CD4-positive, alpha-beta T cell (primary cell): ENCODE measurements at regions not wholly inside any gene's neighbourhood (a gene's known extent, or its start where the extent isn't known, plus 50 kb on each side); places are given as distances from the start of the nearest gene placed in this dataset.

Source experiments
- ATAC-seq: fragments of 200-7000 bp; cut with Tn5 transposase; one replicate; pipeline ENCODE4 v1.10.0; 2022; ENCODE audit warnings: mild to moderate bottlenecking; ENCODE audit not compliant: poor library complexity
- CTCF ChIA-PET: fragments of 350-600 bp; sonication (Branson Sonifier 250); formaldehyde crosslinking; loops from one replicate; lab custom pipeline; 2021; ENCODE audit warnings: antibody characterized with exemption, inconsistent platforms; lab: Charles Lee
- POLR2A ChIA-PET: fragments of 350-600 bp; sonication (Branson Sonifier 250); formaldehyde crosslinking; loops from one replicate; lab custom pipeline; 2021; ENCODE audit warnings: antibody characterized with exemption, inconsistent platforms; lab: Charles Lee
- DNase-seq, 14 experiments: peaks; one replicate each; pipeline ENCODE4 v3.0.0-alpha.2; 2013 to 2020; ENCODE audit warnings: mixed read lengths in 2 of 14
- H3K27ac ChIP-seq, 2 donors: one replicate each; pipeline versions ENCODE4 v1.5.1 to v1.7.0; 2013; ENCODE audit warnings: low read length in 2 of 2, low read depth in 1 of 2, mild to moderate bottlenecking in 1 of 2
- H3K27me3 ChIP-seq, 2 experiments: 1 replicate in 1 of 2; 2 replicates in 1 of 2; pipeline versions ENCODE4 v1.6.1 to v1.7.0; 2013; ENCODE audit warnings: low read length in 2 of 2, control low read depth in 1 of 2, mild to moderate bottlenecking in 1 of 2, moderate library complexity in 1 of 2; ENCODE audit not compliant: insufficient read depth in 2 of 2, control insufficient read depth in 1 of 2
- H3K36me3 ChIP-seq: one replicate; pipeline ENCODE4 v1.6.1; 2013; ENCODE audit warnings: low read length, control low read depth; ENCODE audit not compliant: insufficient read depth
- H3K4me1 ChIP-seq: one replicate; pipeline ENCODE4 v1.6.1; 2013; ENCODE audit warnings: low read length, control low read depth; ENCODE audit not compliant: insufficient read depth
- H3K4me3 ChIP-seq: one replicate; pipeline ENCODE4 v1.5.1; 2013; ENCODE audit warnings: mild to moderate bottlenecking, low read length, moderate library complexity
- H3K9me3 ChIP-seq, 2 experiments: 1 replicate in 1 of 2; 2 replicates in 1 of 2; pipeline versions ENCODE4 v1.6.1 to v1.7.0; 2013; ENCODE audit warnings: low read length in 2 of 2, mild to moderate bottlenecking in 2 of 2, control low read depth in 1 of 2, moderate library complexity in 1 of 2; ENCODE audit not compliant: control insufficient read depth in 1 of 2, insufficient read depth in 1 of 2
- H3K27ac Mint-ChIP-seq: one replicate; pipeline ENCODE4 v1.8.0; 2020; ENCODE audit warnings: mixed read lengths
- H3K27me3 Mint-ChIP-seq: one replicate; pipeline ENCODE4 v1.8.0; 2021; ENCODE audit warnings: mixed read lengths
- H3K36me3 Mint-ChIP-seq: one replicate; pipeline ENCODE4 v1.8.0; 2021; ENCODE audit warnings: low read depth, mixed read lengths
- H3K4me1 Mint-ChIP-seq: one replicate; pipeline ENCODE4 v1.8.0; 2021; ENCODE audit warnings: low read depth, mixed read lengths
- H3K4me3 Mint-ChIP-seq: one replicate; pipeline ENCODE4 v1.8.0; 2020; ENCODE audit warnings: mild to moderate bottlenecking, mixed read lengths
- H3K9me3 Mint-ChIP-seq: one replicate; pipeline ENCODE4 v1.8.0; 2020; ENCODE audit warnings: mixed read lengths
- intact Hi-C, 2 experiments: fragments of 100-400 bp; cut with DNase I in 1 of 2; cut with micrococcal nuclease in 1 of 2; formaldehyde crosslinking; loops; one replicate each; pipeline versions ENCODE4 v1.15.1 to v1.9.0; 2023 to 2025; cut with DNase I, micrococcal nuclease
- TF ChIP-seq, protein P1 (sequence below): fragments of 200-600 bp; IDR thresholded peaks from one replicate; pipeline ENCODE4 v1.8.0; 2022; ENCODE audit warnings: antibody characterized with exemption, mild to moderate bottlenecking

DNA sequence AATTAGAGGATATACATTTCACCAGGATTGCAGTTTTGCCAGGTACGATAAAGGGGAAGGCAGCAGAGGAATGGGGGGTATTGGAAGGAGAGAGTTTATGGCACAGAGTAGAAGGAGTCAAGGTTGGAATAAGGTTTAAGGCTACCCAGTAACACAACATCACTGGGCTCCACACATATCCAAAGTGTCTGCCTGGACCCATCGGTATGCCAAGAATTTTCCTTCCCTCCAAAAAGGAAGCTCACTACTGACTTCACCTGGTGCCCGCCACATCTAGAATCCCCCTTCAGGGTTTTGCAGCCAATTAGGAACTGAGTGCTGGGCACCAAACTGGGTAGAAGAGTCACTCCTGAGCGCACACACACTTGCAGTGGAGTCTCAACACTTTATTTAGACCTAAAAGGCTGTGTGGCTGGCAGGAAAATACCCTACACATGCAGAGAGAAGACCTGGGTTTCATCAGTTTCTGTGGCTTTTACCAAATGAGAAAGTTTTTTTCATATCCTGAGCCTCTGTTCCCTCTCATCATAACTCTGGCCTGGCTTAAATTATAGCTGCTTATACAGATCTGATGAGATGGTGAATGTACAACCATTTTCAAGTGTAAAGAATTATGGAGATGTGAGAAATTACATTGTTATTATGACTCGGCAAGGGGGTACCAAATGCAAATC, 190.8 kb upstream of the LPP start:
- H3K27me3 ChIP-seq = no peaks in the 10 kb centered on the region
- DNase-seq (no peak), ATAC-seq (no peak)
- H3K4me1 ChIP-seq = peaks cover 24% of the 10 kb centered on the region
- CTCF ChIA-PET = no interaction called here
- H3K9me3 ChIP-seq = no peaks in the 10 kb centered on the region
- H3K36me3 Mint-ChIP-seq = no peaks in the 10 kb centered on the region
- H3K27ac ChIP-seq = no peak overlapping the region
- peaks cover 25% of the 10 kb centered on the region for H3K4me1 Mint-ChIP-seq
- H3K4me3 Mint-ChIP-seq = no peak overlapping the region
- H3K36me3 ChIP-seq = no peaks in the 10 kb centered on the region
- no peak overlapping the region for H3K4me3 ChIP-seq
- H3K9me3 Mint-ChIP-seq = no peaks in the 10 kb centered on the region
- TF ChIP-seq, protein P1, sequence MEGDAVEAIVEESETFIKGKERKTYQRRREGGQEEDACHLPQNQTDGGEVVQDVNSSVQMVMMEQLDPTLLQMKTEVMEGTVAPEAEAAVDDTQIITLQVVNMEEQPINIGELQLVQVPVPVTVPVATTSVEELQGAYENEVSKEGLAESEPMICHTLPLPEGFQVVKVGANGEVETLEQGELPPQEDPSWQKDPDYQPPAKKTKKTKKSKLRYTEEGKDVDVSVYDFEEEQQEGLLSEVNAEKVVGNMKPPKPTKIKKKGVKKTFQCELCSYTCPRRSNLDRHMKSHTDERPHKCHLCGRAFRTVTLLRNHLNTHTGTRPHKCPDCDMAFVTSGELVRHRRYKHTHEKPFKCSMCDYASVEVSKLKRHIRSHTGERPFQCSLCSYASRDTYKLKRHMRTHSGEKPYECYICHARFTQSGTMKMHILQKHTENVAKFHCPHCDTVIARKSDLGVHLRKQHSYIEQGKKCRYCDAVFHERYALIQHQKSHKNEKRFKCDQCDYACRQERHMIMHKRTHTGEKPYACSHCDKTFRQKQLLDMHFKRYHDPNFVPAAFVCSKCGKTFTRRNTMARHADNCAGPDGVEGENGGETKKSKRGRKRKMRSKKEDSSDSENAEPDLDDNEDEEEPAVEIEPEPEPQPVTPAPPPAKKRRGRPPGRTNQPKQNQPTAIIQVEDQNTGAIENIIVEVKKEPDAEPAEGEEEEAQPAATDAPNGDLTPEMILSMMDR = no peak
- H3K27ac Mint-ChIP-seq = no peak overlapping the region
- H3K27me3 Mint-ChIP-seq = no peaks in the 10 kb centered on the region
- intact Hi-C loops = no loop called here
- POLR2A ChIA-PET = interaction anchor here (1.0 kb wide), 1 partner anchor 217 kb away, joined by 3 read pairs; the partner anchor contains the start of gene BCL6

DNA sequence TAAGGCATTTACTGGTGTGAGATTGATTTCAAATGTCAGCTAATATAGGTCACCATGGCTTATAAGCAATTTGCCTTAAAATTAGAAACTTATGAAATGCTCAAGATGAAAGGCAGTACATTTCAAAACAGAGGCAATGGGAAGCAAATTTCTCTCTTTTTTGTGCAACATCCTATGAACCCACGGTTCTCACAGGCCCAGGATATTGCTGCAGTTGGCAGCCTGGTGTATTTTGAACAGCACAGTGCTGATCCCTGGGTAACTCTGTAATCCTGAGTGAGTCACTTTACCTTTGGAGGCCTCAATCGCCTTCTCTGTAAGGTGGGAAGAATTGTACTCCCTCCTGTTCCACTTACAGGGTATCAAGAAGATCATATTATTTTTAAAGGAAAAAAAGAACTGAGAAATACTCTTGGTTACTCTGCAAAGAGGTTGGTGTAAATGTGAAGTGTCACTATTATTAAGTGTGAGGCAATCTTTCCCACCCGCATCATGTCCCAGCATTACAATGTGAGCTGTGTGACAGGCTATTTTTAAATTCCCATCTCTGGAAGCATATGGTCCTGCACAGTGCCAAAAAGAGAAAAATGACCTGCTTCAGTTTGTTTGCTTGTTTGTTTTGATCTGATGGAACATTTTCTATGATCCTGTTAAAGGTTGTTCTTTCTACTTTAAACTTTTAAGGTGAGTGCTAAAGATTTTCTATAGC, 190.1 kb upstream of the LPP start:
- POLR2A ChIA-PET = interaction anchor here (1.0 kb wide), 1 partner anchor 218 kb away, joined by 3 read pairs; the partner anchor contains the start of gene BCL6
- intact Hi-C loops = no loop called here
- H3K4me1 Mint-ChIP-seq = peaks cover 18% of the 10 kb centered on the region
- CTCF ChIA-PET = no interaction called here
- TF ChIP-seq, protein P1 = no peak
- H3K27ac ChIP-seq = no peak overlapping the region
- H3K9me3 Mint-ChIP-seq = no peaks in the 10 kb centered on the region
- H3K4me3 ChIP-seq = no peak overlapping the region
- ATAC-seq (no peak), DNase-seq (no peak)
- peaks cover 17% of the 10 kb centered on the region for H3K4me1 ChIP-seq
- H3K27me3 ChIP-seq = no peaks in the 10 kb centered on the region
- no peaks in the 10 kb centered on the region for H3K36me3 Mint-ChIP-seq
- H3K27ac Mint-ChIP-seq = no peak overlapping the region
- no peaks in the 10 kb centered on the region for H3K9me3 ChIP-seq
- no peaks in the 10 kb centered on the region for H3K27me3 Mint-ChIP-seq
- H3K4me3 Mint-ChIP-seq = no peak overlapping the region
- no peaks in the 10 kb centered on the region for H3K36me3 ChIP-seq

DNA sequence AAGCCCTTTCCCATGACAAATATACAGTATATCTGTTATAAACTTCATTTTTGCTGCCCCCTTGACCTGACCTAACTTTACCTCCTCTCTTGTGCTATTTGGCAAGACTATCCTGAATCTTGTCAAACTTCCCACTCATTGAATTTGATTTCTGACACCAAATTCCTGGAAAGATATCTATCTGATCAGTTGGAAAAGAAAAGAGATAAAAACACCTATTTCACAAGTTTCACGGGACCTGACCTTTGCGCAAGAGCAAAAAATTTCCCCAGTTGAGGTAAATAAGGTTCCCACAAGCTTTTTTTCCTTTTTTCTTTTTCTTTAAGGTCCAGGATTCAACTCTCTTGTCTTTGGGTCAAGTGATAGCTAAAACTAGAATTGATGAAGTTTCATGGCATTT, 189.2 kb upstream of the LPP start:
- intact Hi-C loops = loop anchor here in 1 of 2 experiments (5.0 kb wide), 1 partner anchor 212 kb away; no protein-coding TSS in a partner anchor
- Mint-ChIP-seq H3K27me3 (no peaks in the 10 kb centered on the region), H3K4me3 (no peak overlapping the region), H3K9me3 (no peaks in the 10 kb centered on the region), H3K27ac (no peak overlapping the region), H3K4me1 (peaks cover 9% of the 10 kb centered on the region), H3K36me3 (no peaks in the 10 kb centered on the region)
- DNase-seq = no peak
- ChIA-PET POLR2A (no interaction called here), CTCF (no interaction called here)
- H3K27me3 ChIP-seq = no peaks in the 10 kb centered on the region
- peaks cover 11% of the 10 kb centered on the region for H3K4me1 ChIP-seq
- H3K4me3 ChIP-seq = no peak overlapping the region
- no peaks in the 10 kb centered on the region for H3K9me3 ChIP-seq
- no peak for ATAC-seq
- H3K27ac ChIP-seq = no peak overlapping the region
- TF ChIP-seq, protein P1 = no peak
- no peaks in the 10 kb centered on the region for H3K36me3 ChIP-seq
